Kidney epithelial cell (primary cell): ENCODE measurements at regions not wholly inside any gene's neighbourhood (a gene's known extent, or its start where the extent isn't known, plus 50 kb on each side); places are given as distances from the start of the nearest gene placed in this dataset.
A peak's percentile ranks its signal among the peaks of the same experiment; 100 is the strongest.

Experiments
- DNase-seq: peaks from one replicate; pipeline ENCODE4 v3.0.0-alpha.2; 2010; ENCODE audit warnings: low read depth
- H3K27me3 ChIP-seq: 2 replicates; pipeline ENCODE4 v1.6.0; 2011; ENCODE audit warnings: low read length; ENCODE audit not compliant: control insufficient read depth, insufficient read depth
- H3K36me3 ChIP-seq: 2 replicates; pipeline ENCODE4 v1.5.1; 2011; ENCODE audit warnings: low read length; ENCODE audit not compliant: control insufficient read depth, insufficient read depth
- H3K4me3 ChIP-seq: 2 replicates; pipeline ENCODE4 v1.5.1; 2011; ENCODE audit warnings: low read depth, mild to moderate bottlenecking, control low read depth, low read length
- CTCF ChIP-seq: IDR thresholded peaks from 2 replicates; pipeline ENCODE4 v1.5.1; 2011; ENCODE audit warnings: mild to moderate bottlenecking, moderate library complexity, low read length, control low read depth, inconsistent platforms; ENCODE audit not compliant: insufficient read depth, poor library complexity, severe bottlenecking

DNA sequence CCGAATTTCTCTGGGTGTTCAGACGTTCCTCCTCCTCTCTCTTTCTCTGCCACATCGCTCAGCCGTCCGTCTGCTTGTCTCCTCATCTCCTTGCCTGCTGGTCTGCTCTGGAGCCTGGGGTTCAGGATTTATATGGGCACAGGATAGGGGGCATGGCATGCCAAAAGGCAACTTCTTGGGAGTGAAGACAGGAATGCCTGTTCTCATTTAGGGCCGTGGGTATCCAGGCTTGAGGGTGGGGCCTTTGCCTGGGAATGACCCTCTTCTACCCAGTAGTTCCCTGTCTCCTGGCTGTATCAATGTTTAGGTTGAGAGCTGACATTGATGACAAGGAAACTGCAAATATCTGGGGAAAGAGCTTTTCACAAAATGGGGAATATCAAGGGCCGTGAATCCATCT, 98.0 kb downstream of the HRH4 start:
- Histone ChIP-seq H3K36me3 (no peaks in the 10 kb centered on the region), H3K27me3 (no peaks in the 10 kb centered on the region), H3K4me3 (no peak overlapping the region)
- no peak for TF ChIP-seq CTCF
- no peak for DNase-seq

DNA sequence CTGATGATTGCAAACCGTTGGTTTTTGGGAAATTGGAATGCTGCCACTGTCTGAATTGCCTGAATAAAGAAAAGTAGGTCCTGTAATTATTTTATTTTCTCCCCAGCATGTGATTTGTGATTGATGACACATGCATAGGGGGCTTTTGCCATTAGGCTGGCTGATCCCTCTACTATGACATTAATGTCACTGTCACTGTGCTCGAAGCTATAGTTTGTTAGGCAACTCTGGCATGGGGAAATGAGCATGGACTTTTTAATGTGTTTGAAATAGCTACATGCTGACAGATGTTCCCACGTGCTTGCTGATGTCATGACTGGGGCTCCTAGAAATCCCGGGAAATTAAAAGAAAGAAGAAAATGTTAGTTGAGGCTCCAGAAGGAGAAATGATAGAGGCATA, 99.1 kb downstream of the HRH4 start:
- no peak for DNase-seq
- H3K27me3 ChIP-seq: no peaks in the 10 kb centered on the region
- H3K36me3 ChIP-seq: no peaks in the 10 kb centered on the region
- no peak for TF ChIP-seq CTCF
- no peak overlapping the region for H3K4me3 ChIP-seq

DNA sequence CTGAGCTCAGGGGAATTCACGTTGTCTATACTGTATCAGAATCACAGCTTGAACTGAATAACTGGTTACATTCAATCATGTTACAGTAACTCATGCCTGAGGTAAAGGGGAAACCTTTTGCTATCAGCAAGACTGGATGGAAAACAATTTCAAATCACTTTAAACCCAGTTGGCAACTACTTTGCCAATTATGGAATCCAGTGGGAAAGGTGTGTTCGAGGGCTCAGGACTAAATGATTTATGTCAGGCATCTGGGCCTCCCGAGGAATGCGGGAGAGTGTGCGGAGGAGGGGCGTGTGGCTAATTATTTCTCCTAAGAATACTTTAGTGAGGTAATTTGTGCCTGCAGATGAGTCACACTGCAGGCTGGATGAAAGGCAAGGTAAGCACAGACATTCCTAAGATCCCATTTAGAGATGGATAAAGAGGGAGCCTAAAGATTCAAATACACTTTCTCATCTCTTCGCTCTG, 100.1 kb downstream of the HRH4 start:
- Histone ChIP-seq H3K27me3 (no peaks in the 10 kb centered on the region), H3K36me3 (no peaks in the 10 kb centered on the region), H3K4me3 (no peak overlapping the region)
- DNase-seq: peak; percentile 80
- TF ChIP-seq CTCF: no peak

DNA sequence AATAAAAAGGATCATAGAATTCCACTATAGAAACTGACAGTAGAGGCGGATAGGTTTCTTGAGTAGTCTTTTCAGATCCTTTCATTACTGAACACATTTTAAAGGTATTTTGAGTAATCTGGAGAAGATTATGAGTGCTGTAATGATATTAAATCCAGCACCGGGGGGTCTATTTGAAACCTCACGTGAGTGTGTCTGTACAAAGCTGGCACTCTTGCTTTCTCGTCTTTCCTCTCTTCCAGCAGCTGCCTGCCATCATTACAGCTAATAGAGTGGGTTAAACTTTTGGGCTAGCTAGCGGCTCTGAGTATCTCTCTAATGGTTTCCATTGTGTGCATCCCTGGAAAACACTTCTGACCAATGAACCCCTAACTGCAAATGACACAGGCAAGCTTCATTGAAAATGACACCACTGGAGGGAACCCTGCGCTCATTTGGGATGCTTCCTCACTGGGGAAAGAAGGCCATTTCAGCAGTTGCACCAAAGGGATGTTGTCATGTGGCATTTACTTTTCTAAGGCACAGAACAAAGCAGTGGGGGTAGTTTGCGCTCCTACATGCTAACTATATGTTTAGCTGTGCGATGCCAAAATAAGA, 101.0 kb downstream of the HRH4 start:
- no peak for TF ChIP-seq CTCF
- H3K36me3 ChIP-seq: no peaks in the 10 kb centered on the region
- DNase-seq: no peak
- H3K27me3 ChIP-seq: no peaks in the 10 kb centered on the region
- H3K4me3 ChIP-seq: no peak overlapping the region

- Histone ChIP-seq H3K27me3 (no peaks in the 10 kb centered on the region), H3K36me3 (no peaks in the 10 kb centered on the region), H3K4me3 (no peak overlapping the region)
- TF ChIP-seq CTCF: no peak
- peak; percentile 48 for DNase-seq
Observed at GRCh38 chr18:24567199-24567598, 106.8 kb downstream of the HRH4 start.

DNA sequence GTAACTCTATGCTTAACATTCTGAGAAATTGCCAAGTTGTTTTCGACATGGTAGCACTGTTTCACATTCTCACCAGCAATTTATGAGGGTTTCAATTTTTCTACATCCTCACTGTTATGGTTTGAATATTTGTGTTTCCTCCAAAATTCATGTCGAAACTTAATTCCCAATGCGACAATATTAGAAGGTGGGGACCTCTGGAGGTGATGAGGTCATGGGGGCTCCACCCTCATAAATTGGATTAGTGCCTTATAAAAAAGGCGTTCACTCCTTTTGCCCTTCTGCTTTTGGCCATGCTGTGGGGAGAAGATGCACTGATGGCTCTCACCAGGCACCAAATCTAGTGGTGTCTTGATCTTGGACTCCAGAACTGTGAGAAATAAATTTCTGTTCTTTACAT, 110.3 kb downstream of the HRH4 start:
- Histone ChIP-seq H3K36me3 (no peaks in the 10 kb centered on the region), H3K27me3 (no peaks in the 10 kb centered on the region)
- no peak for TF ChIP-seq CTCF

More for the DNA sequence above, 110.3 kb downstream of the HRH4 start:
- DNase-seq: no peak
- H3K4me3 ChIP-seq: no peak overlapping the region
